ENCODE measurements at regions not wholly inside any gene's neighbourhood (a gene's known extent, or its start where the extent isn't known, plus 50 kb on each side); places are given as distances from the start of the nearest gene placed in this dataset.
A peak's percentile ranks its signal among the peaks of the same experiment; 100 is the strongest.

- Mint-ChIP-seq H3K27ac (no peak overlapping the region), H3K27me3 (no peaks in the 10 kb centered on the region), H3K4me1 (no peaks in the 10 kb centered on the region), H3K4me3 (no peak overlapping the region), H3K9me3 (peaks cover 0 to 7% (median 0%) of the 10 kb centered on the region in 9 donors), H3K36me3 (no peaks in the 10 kb centered on the region)
- no peak for ATAC-seq
- POLR2A ChIA-PET: no interaction called here
- DNase-seq: no peak
These were observed 644.5 kb upstream of the GRM7 start for GRCh38 chr3:6216135-6217026.

- POLR2A ChIA-PET: no interaction called here
- peaks cover 0 to 4% (median 0%) of the 10 kb centered on the region in 9 donors for H3K9me3 Mint-ChIP-seq
- no peak overlapping the region for H3K4me3 Mint-ChIP-seq
- H3K27ac Mint-ChIP-seq: no peak overlapping the region
- no peaks in the 10 kb centered on the region for H3K36me3 Mint-ChIP-seq
- DNase-seq (no peak), ATAC-seq (no peak)
- no peaks in the 10 kb centered on the region for H3K27me3 Mint-ChIP-seq
- no peaks in the 10 kb centered on the region for H3K4me1 Mint-ChIP-seq
These were observed 640.5 kb upstream of the GRM7 start for GRCh38 chr3:6220447-6220846.

- POLR2A ChIA-PET: no interaction called here
- Mint-ChIP-seq H3K4me3 (no peak overlapping the region), H3K9me3 (peaks cover 0 to 8% (median 0%) of the 10 kb centered on the region in 9 donors), H3K4me1 (no peaks in the 10 kb centered on the region), H3K27ac (no peak overlapping the region), H3K36me3 (no peaks in the 10 kb centered on the region), H3K27me3 (no peaks in the 10 kb centered on the region)
- DNase-seq (no peak), ATAC-seq (no peak)
These were observed 638.8 kb upstream of the GRM7 start for GRCh38 chr3:6222069-6222468.

- no peak overlapping the region for H3K27ac Mint-ChIP-seq
- DNase-seq: no peak
These were observed 637.3 kb upstream of the GRM7 start for GRCh38 chr3:6223572-6223971.

GRCh38 chr3:6228958-6229683, 631.8 kb upstream of the GRM7 start:
- DNase-seq: no peak
- Mint-ChIP-seq H3K27me3 (peaks cover 0 to 2% (median 0%) of the 10 kb centered on the region in 5 donors), H3K4me1 (no peaks in the 10 kb centered on the region), H3K4me3 (no peak overlapping the region), H3K27ac (no peak overlapping the region), H3K36me3 (no peaks in the 10 kb centered on the region), H3K9me3 (peaks cover 0 to 15% (median 0%) of the 10 kb centered on the region in 9 donors)
- ATAC-seq: no peak
- POLR2A ChIA-PET: no interaction called here

More at GRCh38 chr3:6223572-6223971, 637.3 kb upstream of the GRM7 start:
- Mint-ChIP-seq H3K27me3 (no peaks in the 10 kb centered on the region), H3K9me3 (peaks cover 0 to 5% (median 0%) of the 10 kb centered on the region in 9 donors), H3K36me3 (no peaks in the 10 kb centered on the region), H3K4me3 (no peak overlapping the region), H3K4me1 (no peaks in the 10 kb centered on the region)
- no peak for ATAC-seq
- POLR2A ChIA-PET: no interaction called here

GRCh38 chr3:6229778-6230410, 631.0 kb upstream of the GRM7 start:
- peaks cover 0 to 15% (median 0%) of the 10 kb centered on the region in 9 donors for H3K9me3 Mint-ChIP-seq
- POLR2A ChIA-PET: no interaction called here
- H3K27ac Mint-ChIP-seq: no peak overlapping the region
- DNase-seq: no peak
- ATAC-seq: no peak
- H3K4me1 Mint-ChIP-seq: no peaks in the 10 kb centered on the region
- H3K36me3 Mint-ChIP-seq: no peaks in the 10 kb centered on the region
- no peak overlapping the region for H3K4me3 Mint-ChIP-seq
- H3K27me3 Mint-ChIP-seq: peaks cover 0 to 2% (median 0%) of the 10 kb centered on the region in 5 donors

- POLR2A ChIA-PET: no interaction called here
- Mint-ChIP-seq H3K4me1 (no peaks in the 10 kb centered on the region), H3K9me3 (peaks cover 0 to 10% (median 7%) of the 10 kb centered on the region in 9 donors), H3K27me3 (no peaks in the 10 kb centered on the region), H3K36me3 (no peaks in the 10 kb centered on the region), H3K27ac (no peak overlapping the region), H3K4me3 (no peak overlapping the region)
- ATAC-seq (no peak), DNase-seq (no peak)
These were observed 618.8 kb upstream of the GRM7 start for GRCh38 chr3:6242104-6242503.

GRCh38 chr3:6248528-6248927, 612.4 kb upstream of the GRM7 start:
- ATAC-seq (no peak), DNase-seq (no peak)
- Mint-ChIP-seq H3K36me3 (no peaks in the 10 kb centered on the region), H3K27me3 (peaks cover 0 to 2% (median 0%) of the 10 kb centered on the region in 5 donors), H3K9me3 (peaks cover 0 to 9% (median 4%) of the 10 kb centered on the region in 9 donors), H3K4me3 (no peak overlapping the region), H3K27ac (no peak overlapping the region), H3K4me1 (peaks cover 0 to 21% (median 0%) of the 10 kb centered on the region in 4 donors)
- POLR2A ChIA-PET: no interaction called here

GRCh38 chr3:6249679-6250078, 611.2 kb upstream of the GRM7 start:
- ATAC-seq (no peak), DNase-seq (no peak)
- Mint-ChIP-seq H3K27me3 (peaks cover 0 to 2% (median 0%) of the 10 kb centered on the region in 5 donors), H3K27ac (peak overlapping the region in 1 of 10 donors; percentile 27), H3K36me3 (no peaks in the 10 kb centered on the region), H3K4me3 (peak overlapping the region in 1 of 10 donors; percentile 0), H3K9me3 (peaks cover 3 to 14% (median 9%) of the 10 kb centered on the region in 9 donors), H3K4me1 (peaks cover 0 to 21% (median 0%) of the 10 kb centered on the region in 4 donors)
- POLR2A ChIA-PET: no interaction called here

GRCh38 chr3:6250167-6250566, 610.7 kb upstream of the GRM7 start:
- ATAC-seq (no peak), DNase-seq (no peak)
- peak overlapping the region in 1 of 10 donors; percentile 33 for H3K4me3 Mint-ChIP-seq
- peak overlapping the region in 1 of 10 donors; percentile 27 for H3K27ac Mint-ChIP-seq
- peaks cover 4 to 19% (median 10%) of the 10 kb centered on the region in 9 donors for H3K9me3 Mint-ChIP-seq
- peaks cover 0 to 21% (median 0%) of the 10 kb centered on the region in 4 donors for H3K4me1 Mint-ChIP-seq
- no peaks in the 10 kb centered on the region for H3K36me3 Mint-ChIP-seq
- peaks cover 0 to 2% (median 0%) of the 10 kb centered on the region in 5 donors for H3K27me3 Mint-ChIP-seq
- POLR2A ChIA-PET: no interaction called here

GRCh38 chr3:6251612-6252400, 609.1 kb upstream of the GRM7 start:
- peaks cover 5 to 25% (median 10%) of the 10 kb centered on the region in 9 donors for H3K9me3 Mint-ChIP-seq
- H3K27ac Mint-ChIP-seq: no peak overlapping the region
- DNase-seq (no peak), ATAC-seq (no peak)
- H3K36me3 Mint-ChIP-seq: no peaks in the 10 kb centered on the region
- POLR2A ChIA-PET: no interaction called here
- peaks cover 0 to 2% (median 0%) of the 10 kb centered on the region in 5 donors for H3K27me3 Mint-ChIP-seq
- H3K4me3 Mint-ChIP-seq: no peak overlapping the region
- peaks cover 0 to 21% (median 0%) of the 10 kb centered on the region in 4 donors for H3K4me1 Mint-ChIP-seq

GRCh38 chr3:6254490-6254889, 606.4 kb upstream of the GRM7 start:
- no peak for ATAC-seq
- POLR2A ChIA-PET: no interaction called here

More at GRCh38 chr3:6254490-6254889, 606.4 kb upstream of the GRM7 start:
- peaks cover 0 to 17% (median 0%) of the 10 kb centered on the region in 4 donors for H3K4me1 Mint-ChIP-seq
- no peak overlapping the region for H3K4me3 Mint-ChIP-seq
- no peak for DNase-seq
- no peaks in the 10 kb centered on the region for H3K36me3 Mint-ChIP-seq
- H3K9me3 Mint-ChIP-seq: peaks cover 5 to 25% (median 10%) of the 10 kb centered on the region in 9 donors
- no peak overlapping the region for H3K27ac Mint-ChIP-seq
- H3K27me3 Mint-ChIP-seq: peaks cover 0 to 2% (median 0%) of the 10 kb centered on the region in 5 donors

Measured in naive thymus-derived CD8-positive, alpha-beta T cell (primary cell).